SK-N-SH treated with all-trans-retinoic acid at 6 μM for 48 hours (cell line): ENCODE measurements at regions not wholly inside any gene's neighbourhood (a gene's known extent, or its start where the extent isn't known, plus 50 kb on each side); places are given as distances from the start of the nearest gene placed in this dataset.

Experiments
- ATAC-seq: fragments of 200-7000 bp; cut with Tn5 transposase; 3 replicates; pipeline ENCODE4 v1.9.1; 2020; ENCODE audit warnings: mild to moderate bottlenecking, moderate library complexity
- ARNTL ChIP-seq: fragments of 450-650 bp; formaldehyde crosslinking; IDR thresholded peaks from 2 replicates; pipeline ENCODE4 v1.5.0; 2020; ENCODE audit warnings: low read depth, mild to moderate bottlenecking, moderate library complexity, borderline replicate concordance
- BACH2 ChIP-seq: fragments of 250-450 bp; sonication (Bioruptor Pico); IDR thresholded peaks from 2 replicates; pipeline ENCODE4 v1.9.0; 2021; ENCODE audit warnings: mild to moderate bottlenecking, borderline replicate concordance
- CSRNP3 ChIP-seq: fragments of 250-450 bp; sonication (Bioruptor Pico); IDR thresholded peaks from 2 replicates; pipeline ENCODE4 v1.5.1; 2021; ENCODE audit warnings: mild to moderate bottlenecking, moderate library complexity
- ESRRG ChIP-seq: fragments of 250-450 bp; sonication (Bioruptor Pico); IDR thresholded peaks from 2 replicates; pipeline ENCODE4 v1.6.1; 2021; ENCODE audit warnings: mild to moderate bottlenecking
- GLIS3 ChIP-seq: fragments of 250-450 bp; sonication (Bioruptor Pico); IDR thresholded peaks from 2 replicates; pipeline ENCODE4 v1.5.0; 2020; ENCODE audit warnings: mild to moderate bottlenecking, moderate library complexity
- ISL1 ChIP-seq: fragments of 250-450 bp; sonication (Bioruptor Pico); IDR thresholded peaks from 2 replicates; pipeline ENCODE4 v2.1.2; 2022; ENCODE audit warnings: mild to moderate bottlenecking, moderate library complexity
- OSR1 ChIP-seq: fragments of 250-450 bp; sonication (Bioruptor Pico); IDR thresholded peaks from 2 replicates; pipeline ENCODE4 v1.8.0; 2022; ENCODE audit warnings: moderate library complexity, mild to moderate bottlenecking, inconsistent platforms
- PATZ1 ChIP-seq: fragments of 250-450 bp; sonication (Bioruptor Pico); IDR thresholded peaks from 2 replicates; pipeline ENCODE4 v1.8.0; 2020; ENCODE audit warnings: mild to moderate bottlenecking, moderate library complexity, borderline replicate concordance
- POU6F1 ChIP-seq: fragments of 250-450 bp; sonication (Bioruptor Pico); IDR thresholded peaks from 2 replicates; pipeline ENCODE4 v1.8.0; 2021; ENCODE audit warnings: low read depth, mild to moderate bottlenecking, moderate library complexity, borderline replicate concordance
- PPARA ChIP-seq: fragments of 250-450 bp; sonication (Bioruptor Pico); IDR thresholded peaks from 2 replicates; pipeline ENCODE4 v1.5.0; 2020; ENCODE audit warnings: mild to moderate bottlenecking, borderline replicate concordance
- RARB ChIP-seq: fragments of 250-450 bp; sonication (Bioruptor Pico); IDR thresholded peaks from 2 replicates; pipeline ENCODE4 v1.8.0; 2021; ENCODE audit warnings: mild to moderate bottlenecking, moderate library complexity
- SNAI2 ChIP-seq: fragments of 250-450 bp; sonication (Bioruptor Pico); IDR thresholded peaks from 2 replicates; pipeline ENCODE4 v1.5.0; 2020; ENCODE audit warnings: mild to moderate bottlenecking, moderate library complexity
- TOX ChIP-seq: fragments of 250-450 bp; sonication (Bioruptor Pico); IDR thresholded peaks from 2 replicates; pipeline ENCODE4 v1.8.0; 2021; ENCODE audit warnings: mild to moderate bottlenecking, moderate library complexity, borderline replicate concordance
- TSHZ2 ChIP-seq: fragments of 250-450 bp; sonication (Bioruptor Pico); IDR thresholded peaks from 2 replicates; pipeline ENCODE4 v1.5.0; 2020; ENCODE audit warnings: mild to moderate bottlenecking, moderate library complexity
- ZC3H10 ChIP-seq: fragments of 250-450 bp; sonication (Bioruptor Pico); IDR thresholded peaks from 2 replicates; pipeline ENCODE4 v1.5.1; 2021; ENCODE audit warnings: mild to moderate bottlenecking, moderate library complexity
- ZFP3 ChIP-seq: fragments of 250-450 bp; sonication (Bioruptor Pico); IDR thresholded peaks from 2 replicates; pipeline ENCODE4 v1.5.0; 2020; ENCODE audit warnings: mild to moderate bottlenecking, moderate library complexity
- ZFP30 ChIP-seq: fragments of 450-650 bp; formaldehyde crosslinking; IDR thresholded peaks from 2 replicates; pipeline ENCODE4 v1.5.0; 2022; ENCODE audit warnings: mild to moderate bottlenecking, moderate library complexity
- ZNF565 ChIP-seq: fragments of 450-650 bp; formaldehyde crosslinking; conservative IDR thresholded peaks from 2 replicates; pipeline ENCODE4 v1.5.0; 2020; ENCODE audit warnings: low read depth, mild to moderate bottlenecking, moderate library complexity
- ZNF70 ChIP-seq: fragments of 450-650 bp; formaldehyde crosslinking; IDR thresholded peaks from 2 replicates; pipeline ENCODE4 v1.5.0; 2020; ENCODE audit warnings: mild to moderate bottlenecking, moderate library complexity
- ZNF8 ChIP-seq: fragments of 450-650 bp; formaldehyde crosslinking; IDR thresholded peaks from 2 replicates; pipeline ENCODE4 v1.5.0; 2020; ENCODE audit warnings: mild to moderate bottlenecking, moderate library complexity

GRCh38 chr6:23377830-23378229 is 748.2 kb upstream of the NRSN1 start (continued):
- TF ChIP-seq TSHZ2 (CRISPR knock-in tag) (no peak), ESRRG (no peak)
- TF ChIP-seq, all 23 proteins: peak for 0

- no peak for ATAC-seq
- TF ChIP-seq GLIS3 (CRISPR knock-in tag) = no peak
These were observed 745.5 kb upstream of the NRSN1 start for GRCh38 chr6:23380465-23380864.

GRCh38 chr6:23388086-23388783 is 737.8 kb upstream of the NRSN1 start:
- no peak for ATAC-seq
- TF ChIP-seq ZFP30 (CRISPR knock-in tag) (no peak), SNAI2 (CRISPR knock-in tag) (no peak), GLIS3 (CRISPR knock-in tag) (no peak), OSR1 (CRISPR knock-in tag) (no peak), ISL1 (CRISPR knock-in tag) (no peak), ESRRG (no peak), RARB (CRISPR knock-in tag) (no peak), ZNF8 (CRISPR knock-in tag) (no peak), TSHZ2 (CRISPR knock-in tag) (no peak), CSRNP3 (CRISPR knock-in tag) (no peak), POU6F1 (CRISPR knock-in tag) (no peak), ZC3H10 (no peak), PPARA (no peak), ARNTL (CRISPR knock-in tag) (no peak), BACH2 (no peak), TOX (no peak)

GRCh38 chr6:23389386-23389785 is 736.6 kb upstream of the NRSN1 start:
- TF ChIP-seq SNAI2 (CRISPR knock-in tag) = no peak
- TF ChIP-seq ZFP3 (CRISPR knock-in tag) = no peak
- no peak for TF ChIP-seq ESRRG
- TF ChIP-seq ZC3H10 = no peak
- TF ChIP-seq ZNF565 (CRISPR knock-in tag) = no peak
- TF ChIP-seq CSRNP3 (CRISPR knock-in tag) = no peak
- TF ChIP-seq ZNF70 = no peak
- no peak for TF ChIP-seq ZFP30 (CRISPR knock-in tag)
- no peak for TF ChIP-seq POU6F1 (CRISPR knock-in tag)
- no peak for TF ChIP-seq ISL1 (CRISPR knock-in tag)
- no peak for TF ChIP-seq ARNTL (CRISPR knock-in tag)
- TF ChIP-seq BACH2 = no peak
- no peak for TF ChIP-seq OSR1 (CRISPR knock-in tag)
- TF ChIP-seq PATZ1 = no peak
- no peak for ATAC-seq
